ENCODE measurements at regions not wholly inside any gene's neighbourhood (a gene's known extent, or its start where the extent isn't known, plus 50 kb on each side); places are given as distances from the start of the nearest gene placed in this dataset.

GRCh38 chr17:63171428-63172393, 205.7 kb downstream of the TANC2 start:
- TF ChIP-seq CTCF (conservative IDR thresholded peaks at IDR 0.05) = no peak
- no peak for TF ChIP-seq EZH2 (IDR thresholded peaks at IDR 0.05; ENCODE audit: low read depth)
